CD14-positive monocyte (primary cell): ENCODE measurements at regions not wholly inside any gene's neighbourhood (a gene's known extent, or its start where the extent isn't known, plus 50 kb on each side); places are given as distances from the start of the nearest gene placed in this dataset.

ENCODE experiments used
- DNase-seq, 3 donors: peaks; one replicate each; pipeline ENCODE4 v3.0.0-alpha.2; 2011 to 2022
- H2AFZ ChIP-seq: 2 replicates; pipeline ENCODE4 v1.6.0; 2012; ENCODE audit warnings: mild to moderate bottlenecking, low read depth, low read length, inconsistent platforms; ENCODE audit not compliant: insufficient read depth, poor library complexity, severe bottlenecking
- H3K27ac ChIP-seq, 2 donors: 1 replicate in 1 of 2; 2 replicates in 1 of 2; pipeline ENCODE4 v1.5.1; 2012 to 2013; ENCODE audit warnings: low read length in 2 of 2, control low read depth in 1 of 2, inconsistent platforms in 1 of 2, low read depth in 1 of 2, mild to moderate bottlenecking in 1 of 2
- H3K27me3 ChIP-seq, 2 donors: one replicate each; pipeline versions ENCODE4 v1.6.0 to v1.6.1; 2011 to 2013; ENCODE audit warnings: low read length in 2 of 2; ENCODE audit not compliant: control insufficient read depth in 2 of 2, insufficient read depth in 2 of 2
- H3K36me3 ChIP-seq, 2 donors: replicated peaks in 1 of 2; 1 replicate in 1 of 2; 2 replicates in 1 of 2; pipeline versions ENCODE4 v1.5.1 to v1.6.1; 2012 to 2013; ENCODE audit warnings: low read length in 2 of 2, control low read depth in 1 of 2, inconsistent platforms in 1 of 2, mild to moderate bottlenecking in 1 of 2; ENCODE audit not compliant: insufficient read depth in 2 of 2, control insufficient read depth in 1 of 2
- H3K4me1 ChIP-seq, 2 donors: 1 replicate in 1 of 2; 2 replicates in 1 of 2; pipeline versions ENCODE4 v1.5.1 to v1.6.1; 2012 to 2013; ENCODE audit warnings: low read length in 2 of 2, control low read depth in 1 of 2, inconsistent platforms in 1 of 2, mild to moderate bottlenecking in 1 of 2, moderate library complexity in 1 of 2; ENCODE audit not compliant: insufficient read depth in 2 of 2, control insufficient read depth in 1 of 2
- H3K4me2 ChIP-seq: replicated peaks from 2 replicates; pipeline ENCODE3; 2012; ENCODE audit warnings: low read length, moderate library complexity, mild to moderate bottlenecking; ENCODE audit not compliant: poor library complexity, severe bottlenecking; ENCODE audit errors: extremely low read depth
- H3K4me3 ChIP-seq, 3 experiments: fragments of 200-600 bp in 1 of 3; sonication (generic) in 1 of 3; replicated peaks in 1 of 3; 1 replicate in 2 of 3; 2 replicates in 1 of 3; pipeline ENCODE4 v1.5.1; 2011 to 2013; ENCODE audit warnings: low read length in 3 of 3, mild to moderate bottlenecking in 3 of 3, control low read depth in 2 of 3, low read depth in 2 of 3, inconsistent platforms in 1 of 3, moderate library complexity in 1 of 3
- H3K79me2 ChIP-seq: 2 replicates; pipeline ENCODE4 v1.6.0; 2012; ENCODE audit warnings: mild to moderate bottlenecking, control low read depth, inconsistent platforms, low read length, moderate library complexity; ENCODE audit not compliant: insufficient read depth
- H3K9ac ChIP-seq: 2 replicates; pipeline ENCODE4 v1.6.0; 2017; ENCODE audit warnings: low read length, mild to moderate bottlenecking; ENCODE audit not compliant: insufficient read depth, poor library complexity, severe bottlenecking
- H3K9me3 ChIP-seq, 2 donors: replicated peaks in 1 of 2; 1 replicate in 1 of 2; 2 replicates in 1 of 2; pipeline versions ENCODE4 v1.5.1 to v1.6.1; 2012 to 2013; ENCODE audit warnings: low read length in 2 of 2, control low read depth in 1 of 2; ENCODE audit not compliant: control insufficient read depth in 1 of 2, insufficient read depth in 1 of 2
- H4K20me1 ChIP-seq: 2 replicates; pipeline ENCODE4 v1.6.0; 2012; ENCODE audit warnings: mild to moderate bottlenecking, low read length, control low read depth, moderate library complexity; ENCODE audit not compliant: insufficient read depth
- H3K27ac Mint-ChIP-seq, 7 donors: one replicate each; pipeline ENCODE4 v1.8.0; 2020; ENCODE audit warnings: mild to moderate bottlenecking in 7 of 7, mixed read lengths in 7 of 7, moderate library complexity in 6 of 7, inconsistent platforms in 2 of 7
- H3K27me3 Mint-ChIP-seq, 3 donors: one replicate each; pipeline ENCODE4 v1.8.0; 2021 to 2022; ENCODE audit warnings: low read depth in 3 of 3, mild to moderate bottlenecking in 3 of 3, mixed read lengths in 3 of 3, moderate library complexity in 3 of 3, inconsistent platforms in 1 of 3
- H3K36me3 Mint-ChIP-seq, 2 donors: one replicate each; pipeline ENCODE4 v1.8.0; 2020; ENCODE audit warnings: mixed read lengths in 2 of 2, inconsistent platforms in 1 of 2, mild to moderate bottlenecking in 1 of 2
- H3K4me1 Mint-ChIP-seq: one replicate; pipeline ENCODE4 v1.8.0; 2020; ENCODE audit warnings: mild to moderate bottlenecking, mixed read lengths
- H3K4me3 Mint-ChIP-seq, 2 donors: one replicate each; pipeline ENCODE4 v1.8.0; 2020; ENCODE audit warnings: mild to moderate bottlenecking in 2 of 2, mixed read lengths in 2 of 2, moderate library complexity in 1 of 2
- H3K9me3 Mint-ChIP-seq, 7 donors: one replicate each; pipeline ENCODE4 v1.8.0; 2020 to 2022; ENCODE audit warnings: mixed read lengths in 7 of 7, mild to moderate bottlenecking in 6 of 7, moderate library complexity in 6 of 7, inconsistent platforms in 2 of 7
- CTCF ChIP-seq: fragments of 200-600 bp; IDR thresholded peaks from one replicate; pipeline ENCODE4 v1.8.0; 2022; ENCODE audit warnings: antibody characterized with exemption, mild to moderate bottlenecking
- WGBS: methylation state at CpG from one replicate; pipeline ENCODE4 v1.1.5; 2013; ENCODE audit warnings: missing lambda C conversion rate; ENCODE audit not compliant: insufficient coverage; 5-methylcytosine and 5-hydroxymethylcytosine counted together
- intact Hi-C, 2 donors: fragments of 100-400 bp; cut with micrococcal nuclease; formaldehyde crosslinking; loops; one replicate each; pipeline versions ENCODE4 v1.15.0 to v1.15.1; 2023

- 65% methylated on average over 2 of the region's 12 CpGs for WGBS
- Histone ChIP-seq H3K9me3 (peaks cover 0 to 6% of the 10 kb centered on the region in 2 donors), H3K4me2 (no peak overlapping the region), H3K4me3 (no peak overlapping the region), H2AFZ (no peak overlapping the region), H4K20me1 (no peaks in the 10 kb centered on the region), H3K9ac (no peak overlapping the region), H3K27ac (no peak overlapping the region), H3K4me1 (no peaks in the 10 kb centered on the region), H3K27me3 (peaks cover 0 to 2% of the 10 kb centered on the region in 2 donors), H3K36me3 (no peaks in the 10 kb centered on the region), H3K79me2 (no peaks in the 10 kb centered on the region)
- H3K9me3 Mint-ChIP-seq, result peaks cover 0 to 13% (median 6%) of the 10 kb centered on the region in 7 donors
- H3K27ac Mint-ChIP-seq, result no peak overlapping the region
- intact Hi-C loops, result no loop called here
- H3K4me3 Mint-ChIP-seq, result peak overlapping the region in 1 of 2 donors; percentile 12
- no peak for DNase-seq
- H3K4me1 Mint-ChIP-seq, result peaks cover 38% of the 10 kb centered on the region
- H3K27me3 Mint-ChIP-seq, result peaks cover 0 to 2% (median 0%) of the 10 kb centered on the region in 3 donors
- H3K36me3 Mint-ChIP-seq, result no peaks in the 10 kb centered on the region
- no peak for TF ChIP-seq CTCF
Observed at GRCh38 chr20:60649541-60649940, 602.5 kb upstream of the CDH4 start.

- Histone ChIP-seq H3K4me3 (no peak overlapping the region), H3K36me3 (no peaks in the 10 kb centered on the region), H3K4me2 (no peak overlapping the region), H2AFZ (no peak overlapping the region), H3K4me1 (no peaks in the 10 kb centered on the region), H4K20me1 (no peaks in the 10 kb centered on the region), H3K9me3 (peaks cover 3 to 6% of the 10 kb centered on the region in 2 donors), H3K27me3 (peaks cover 0 to 2% of the 10 kb centered on the region in 2 donors), H3K9ac (no peak overlapping the region), H3K79me2 (no peaks in the 10 kb centered on the region), H3K27ac (no peak overlapping the region)
- Mint-ChIP-seq H3K36me3 (no peaks in the 10 kb centered on the region), H3K4me3 (peak overlapping the region in 1 of 2 donors; percentile 12), H3K27ac (no peak overlapping the region), H3K9me3 (peaks cover 0 to 16% (median 10%) of the 10 kb centered on the region in 7 donors), H3K4me1 (peaks cover 38% of the 10 kb centered on the region), H3K27me3 (peaks cover 0 to 2% (median 2%) of the 10 kb centered on the region in 3 donors)
- TF ChIP-seq CTCF, result no peak
- no peak for DNase-seq
- intact Hi-C loops, result no loop called here
- 97% methylated on average over 9 of the region's 10 CpGs for WGBS
Observed at GRCh38 chr20:60650087-60650486, 602.0 kb upstream of the CDH4 start.
